GM21515 (cell line): ENCODE measurements at regions not wholly inside any gene's neighbourhood (a gene's known extent, or its start where the extent isn't known, plus 50 kb on each side); places are given as distances from the start of the nearest gene placed in this dataset.
"Not testable (repeated sequence)": the region's sequence is repeated elsewhere in the genome, so short reads cannot be mapped to it uniquely, and the experiment has no call there.

ENCODE experiments used
- ATAC-seq: cut with Tn5 transposase; IDR thresholded peaks from one replicate; pipeline ENCODE4 v1.9.1; 2021; ENCODE audit not compliant: unreplicated experiment

- peak; percentile 87 for ATAC-seq
Observed at GRCh38 chr11:129695571-129696308, 119.9 kb upstream of the TMEM45B start.

- no peak for ATAC-seq
Observed at GRCh38 chr11:129696309-129696989, 119.2 kb upstream of the TMEM45B start.

GRCh38 chr11:129698212-129698611, 117.4 kb upstream of the TMEM45B start:
- no peak for ATAC-seq

- no peak for ATAC-seq
Observed at GRCh38 chr11:129699711-129700304, 115.8 kb upstream of the TMEM45B start.

- ATAC-seq, result no peak
Observed at GRCh38 chr11:129700701-129701100, 114.9 kb upstream of the TMEM45B start.

GRCh38 chr11:129701706-129702105, 113.9 kb upstream of the TMEM45B start:
- no peak for ATAC-seq

GRCh38 chr11:129702410-129703398, 112.9 kb upstream of the TMEM45B start:
- no peak for ATAC-seq

GRCh38 chr11:129703846-129704245, 111.8 kb upstream of the TMEM45B start:
- ATAC-seq, result no peak

GRCh38 chr11:129704831-129705230, 110.8 kb upstream of the TMEM45B start:
- ATAC-seq, result no peak

GRCh38 chr11:129705341-129705740, 110.3 kb upstream of the TMEM45B start:
- ATAC-seq, result no peak

- ATAC-seq, result no peak
Observed at GRCh38 chr11:129705933-129706332, 109.7 kb upstream of the TMEM45B start.

GRCh38 chr11:129709801-129710398, 105.7 kb upstream of the TMEM45B start:
- ATAC-seq, result no peak

- no peak for ATAC-seq
Observed at GRCh38 chr11:129710423-129710822, 105.2 kb upstream of the TMEM45B start.

- ATAC-seq, result no peak
Observed at GRCh38 chr11:129711760-129712159, 103.9 kb upstream of the TMEM45B start.

- ATAC-seq, result not testable (repeated sequence)
Observed at GRCh38 chr11:129712486-129713240, 103.0 kb upstream of the TMEM45B start.

GRCh38 chr11:129719037-129719436, 96.6 kb upstream of the TMEM45B start:
- ATAC-seq, result no peak

- ATAC-seq, result no peak
Observed at GRCh38 chr11:129720156-129720555, 95.5 kb upstream of the TMEM45B start.

- ATAC-seq, result no peak
Observed at GRCh38 chr11:129720994-129721393, 94.7 kb upstream of the TMEM45B start.

GRCh38 chr11:129721685-129722084, 94.0 kb upstream of the TMEM45B start:
- no peak for ATAC-seq

GRCh38 chr11:129722529-129722928, 93.1 kb upstream of the TMEM45B start:
- ATAC-seq, result no peak
